ENCODE measurements at regions not wholly inside any gene's neighbourhood (a gene's known extent, or its start where the extent isn't known, plus 50 kb on each side); places are given as distances from the start of the nearest gene placed in this dataset.
"Not testable (repeated sequence)": the region's sequence is repeated elsewhere in the genome, so short reads cannot be mapped to it uniquely, and the experiment has no call there.

- H3K27ac Mint-ChIP-seq, result no peak overlapping the region
- H4K20me1 ChIP-seq (ENCODE audit: low read depth), result no peaks in the 10 kb centered on the region
- H3K9ac ChIP-seq, result no peak overlapping the region
- no peak overlapping the region for H3K4me3 Mint-ChIP-seq
- H3K27me3 Mint-ChIP-seq (ENCODE audit: insufficient read depth, low read depth), result peaks cover 2% of the 10 kb centered on the region
- no peaks in the 10 kb centered on the region for H3K27me3 ChIP-seq
- no peak overlapping the region for H2AFZ ChIP-seq (replicated peaks)
- H3K4me1 Mint-ChIP-seq, result no peaks in the 10 kb centered on the region
- H3K36me3 Mint-ChIP-seq, result no peaks in the 10 kb centered on the region
- H3K4me2 ChIP-seq, result no peak overlapping the region
- no peaks in the 10 kb centered on the region for H3K4me1 ChIP-seq
- H3F3A ChIP-seq (ENCODE audit: low read depth), result no peaks in the 10 kb centered on the region
- H3K27ac ChIP-seq, result no peak overlapping the region
- TF ChIP-seq EZH2 (IDR thresholded peaks at IDR 0.05), result no peak
- TF ChIP-seq EZH2phosphoT487 (IDR thresholded peaks at IDR 0.05), result no peak
- TF ChIP-seq CTCF (IDR thresholded peaks at IDR 0.05), result no peak
- no peak overlapping the region for H3K4me3 ChIP-seq
- H3K9me3 ChIP-seq (ENCODE audit: low read depth), result peaks cover 38% of the 10 kb centered on the region
- peaks cover 9% of the 10 kb centered on the region for H3K36me3 ChIP-seq
- H3K79me2 ChIP-seq (ENCODE audit: low read depth), result no peaks in the 10 kb centered on the region
- no peak for DNase-seq (ENCODE audit: low spot score)
- H3K9me3 Mint-ChIP-seq, result peaks cover 30% of the 10 kb centered on the region
Observed at GRCh38 chrX:63012574-63012973, 338.6 kb downstream of the SPIN4 start.

- not testable (repeated sequence) for H3K27ac ChIP-seq; H2AFZ ChIP-seq (replicated peaks); H3K4me2 ChIP-seq; H3K27me3 ChIP-seq; H3K79me2 ChIP-seq (ENCODE audit: low read depth); H3K36me3 ChIP-seq; H3K9ac ChIP-seq; H4K20me1 ChIP-seq (ENCODE audit: low read depth); H3F3A ChIP-seq (ENCODE audit: low read depth); H3K36me3 Mint-ChIP-seq; DNase-seq (ENCODE audit: low spot score); H3K27me3 Mint-ChIP-seq (ENCODE audit: insufficient read depth, low read depth); H3K4me3 Mint-ChIP-seq; H3K4me1 ChIP-seq; H3K4me3 ChIP-seq; H3K27ac Mint-ChIP-seq; H3K4me1 Mint-ChIP-seq
- peaks cover 15% of the 10 kb centered on the region for H3K9me3 Mint-ChIP-seq
- H3K9me3 ChIP-seq (ENCODE audit: low read depth), result peaks cover 39% of the 10 kb centered on the region
Observed at GRCh38 chrX:63000196-63000595, 350.9 kb downstream of the SPIN4 start.
